DOHH2 (cell line): ENCODE measurements at regions not wholly inside any gene's neighbourhood (a gene's known extent, or its start where the extent isn't known, plus 50 kb on each side); places are given as distances from the start of the nearest gene placed in this dataset.
"Not testable (repeated sequence)": the region's sequence is repeated elsewhere in the genome, so short reads cannot be mapped to it uniquely, and the experiment has no call there.

Experiments
- H3F3A ChIP-seq: fragments of 200-600 bp; sonication (generic), shearing (Covaris generic); 2 replicates; pipeline ENCODE4 v1.6.0; 2016; ENCODE audit warnings: antibody characterized with exemption, mild to moderate bottlenecking; ENCODE audit not compliant: control insufficient read depth, insufficient read depth
- H3K27ac ChIP-seq: fragments of 200-600 bp; sonication (generic); 2 replicates; pipeline ENCODE4 v1.5.1; 2014; ENCODE audit warnings: low read depth, mild to moderate bottlenecking, low read length, moderate library complexity
- H3K27me3 ChIP-seq: fragments of 200-600 bp; sonication (generic); 2 replicates; pipeline ENCODE4 v1.6.1; 2014; ENCODE audit warnings: mild to moderate bottlenecking, low read length, mixed read lengths; ENCODE audit not compliant: control insufficient read depth
- H3K36me3 ChIP-seq: fragments of 200-600 bp; sonication (generic); 2 replicates; pipeline ENCODE4 v1.6.1; 2014; ENCODE audit warnings: mild to moderate bottlenecking, low read length, moderate library complexity, mixed read lengths; ENCODE audit not compliant: control insufficient read depth
- H3K4me1 ChIP-seq: fragments of 200-600 bp; sonication (generic); 2 replicates; pipeline ENCODE4 v1.6.1; 2014; ENCODE audit warnings: mild to moderate bottlenecking, low read length, mixed read lengths; ENCODE audit not compliant: control insufficient read depth
- H3K4me2 ChIP-seq: fragments of 200-600 bp; sonication (generic); 2 replicates; pipeline ENCODE4 v1.6.0; 2014; ENCODE audit warnings: mild to moderate bottlenecking, low read length, moderate library complexity
- H3K4me3 ChIP-seq: fragments of 200-600 bp; sonication (generic); 2 replicates; pipeline ENCODE4 v1.5.1; 2014; ENCODE audit warnings: mild to moderate bottlenecking, low read length, mixed read lengths
- H3K79me2 ChIP-seq: fragments of 200-600 bp; sonication (generic); 2 replicates; pipeline ENCODE4 v1.6.1; 2014; ENCODE audit warnings: mild to moderate bottlenecking, low read length, mixed read lengths; ENCODE audit not compliant: control insufficient read depth
- H3K9me2 ChIP-seq: fragments of 200-600 bp; sonication (generic); replicated peaks from 2 replicates; pipeline ENCODE4 v1.6.1; 2014; ENCODE audit warnings: mild to moderate bottlenecking, low read length, mixed read lengths; ENCODE audit not compliant: control insufficient read depth
- H3K9me3 ChIP-seq: fragments of 200-600 bp; sonication (generic); 2 replicates; pipeline ENCODE4 v1.6.1; 2014; ENCODE audit warnings: antibody characterized with exemption, low read length, mixed read lengths; ENCODE audit not compliant: control insufficient read depth, insufficient read depth
- H4K20me1 ChIP-seq: fragments of 200-600 bp; sonication (generic); 2 replicates; pipeline ENCODE4 v1.6.0; 2014; ENCODE audit warnings: low read depth, mild to moderate bottlenecking, antibody characterized with exemption, low read length, moderate library complexity; ENCODE audit not compliant: control insufficient read depth, insufficient read depth

DNA sequence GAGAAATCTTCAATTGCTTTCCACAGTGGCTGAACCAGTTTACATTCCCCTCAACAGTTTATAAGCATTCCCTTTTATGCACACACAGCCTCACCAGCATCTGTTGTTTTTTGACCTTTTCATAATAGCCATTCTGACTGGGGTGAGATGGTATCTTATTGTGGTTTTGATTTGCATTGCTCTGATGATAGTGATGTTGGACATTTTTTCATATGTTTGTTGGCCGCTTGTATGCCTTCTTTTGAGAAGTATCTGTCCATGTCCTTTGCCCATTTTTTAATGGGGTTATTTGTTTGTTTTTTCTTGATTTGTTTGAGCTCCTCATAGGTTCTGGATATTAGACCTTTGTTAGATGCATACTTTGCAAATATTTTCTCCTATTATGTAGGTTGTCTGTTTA lies 226.1 kb downstream of the SPATA31A6 start:
- H3K27me3 ChIP-seq, H3K4me2 ChIP-seq, H3K9me3 ChIP-seq, H3K27ac ChIP-seq, H3K4me1 ChIP-seq, H3K4me3 ChIP-seq, H4K20me1 ChIP-seq, H3K9me2 ChIP-seq, H3K79me2 ChIP-seq, H3F3A ChIP-seq, H3K36me3 ChIP-seq: not testable (repeated sequence)

DNA sequence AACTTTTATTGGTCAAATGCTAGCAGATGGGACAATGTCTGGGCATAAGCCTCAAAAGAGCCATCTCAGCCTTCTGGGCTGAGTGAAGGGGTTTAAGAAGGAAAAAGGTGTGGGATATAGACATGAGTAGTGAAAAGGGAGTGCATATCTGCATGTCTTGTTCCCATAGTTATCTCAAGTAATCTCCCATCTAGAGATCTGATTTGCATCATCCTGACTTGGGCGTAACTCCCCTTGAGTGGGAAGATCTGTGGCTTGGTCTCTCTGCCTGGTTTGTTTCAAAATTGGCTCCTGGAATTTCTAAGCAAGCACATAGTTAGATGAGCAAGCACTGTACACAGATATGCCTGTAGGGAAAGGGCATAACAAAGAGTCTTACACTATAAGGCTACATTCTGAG lies 228.9 kb downstream of the SPATA31A6 start:
- not testable (repeated sequence) for H3K79me2 ChIP-seq, H3K36me3 ChIP-seq, H3K9me2 ChIP-seq, H3K9me3 ChIP-seq, H3K27me3 ChIP-seq, H4K20me1 ChIP-seq, H3K4me3 ChIP-seq, H3K4me1 ChIP-seq, H3K27ac ChIP-seq, H3F3A ChIP-seq, H3K4me2 ChIP-seq

DNA sequence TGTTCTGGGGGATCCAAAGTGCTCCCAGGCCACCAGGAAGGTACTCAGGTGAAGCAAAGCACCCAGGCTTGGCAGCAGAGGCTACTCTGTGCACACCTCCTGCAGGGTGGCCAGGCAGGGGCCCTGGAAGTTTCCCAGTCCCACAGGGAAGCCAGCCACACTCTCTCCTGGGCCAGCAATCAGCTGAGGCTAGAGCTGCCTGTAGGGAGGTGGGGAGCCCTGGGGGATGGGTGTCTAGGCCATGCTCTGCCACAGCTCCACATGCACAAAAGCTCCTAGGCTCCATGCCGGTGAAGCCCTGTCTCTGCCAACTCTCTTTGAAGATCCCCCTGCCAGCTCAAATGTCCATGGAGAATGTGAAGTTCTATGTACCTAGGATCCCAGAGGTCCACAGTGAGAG lies 231.4 kb downstream of the SPATA31A6 start:
- not testable (repeated sequence) for H3K9me3 ChIP-seq, H4K20me1 ChIP-seq, H3K4me1 ChIP-seq

DNA sequence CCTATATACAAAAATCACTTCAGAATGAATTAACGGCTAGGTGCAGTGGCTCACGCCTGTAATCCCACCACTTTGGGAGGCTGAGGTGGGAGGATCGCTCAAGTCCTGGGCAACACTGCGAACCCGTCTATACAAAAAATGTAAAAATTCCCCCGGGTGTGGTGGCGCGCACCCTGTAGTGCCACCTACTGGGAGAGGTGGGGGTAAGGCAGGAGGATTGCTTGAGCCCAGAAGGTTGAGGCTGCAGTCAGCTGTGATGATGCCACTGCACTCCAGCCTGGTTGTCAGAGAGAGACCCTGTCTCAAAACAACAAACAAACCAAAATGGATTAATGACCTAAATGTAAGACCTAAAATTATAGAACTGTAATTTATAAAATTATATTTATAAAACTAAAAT lies 236.2 kb downstream of the SPATA31A6 start:
- H3K79me2 ChIP-seq, H3K4me1 ChIP-seq, H3K36me3 ChIP-seq, H3F3A ChIP-seq, H3K27me3 ChIP-seq, H3K9me3 ChIP-seq, H4K20me1 ChIP-seq, H3K9me2 ChIP-seq, H3K4me3 ChIP-seq, H3K4me2 ChIP-seq, H3K27ac ChIP-seq: not testable (repeated sequence)

More for the DNA sequence above, 231.4 kb downstream of the SPATA31A6 start:
- not testable (repeated sequence) for H3K4me2 ChIP-seq, H3K27ac ChIP-seq, H3K79me2 ChIP-seq, H3K27me3 ChIP-seq, H3K36me3 ChIP-seq, H3K9me2 ChIP-seq, H3K4me3 ChIP-seq, H3F3A ChIP-seq

DNA sequence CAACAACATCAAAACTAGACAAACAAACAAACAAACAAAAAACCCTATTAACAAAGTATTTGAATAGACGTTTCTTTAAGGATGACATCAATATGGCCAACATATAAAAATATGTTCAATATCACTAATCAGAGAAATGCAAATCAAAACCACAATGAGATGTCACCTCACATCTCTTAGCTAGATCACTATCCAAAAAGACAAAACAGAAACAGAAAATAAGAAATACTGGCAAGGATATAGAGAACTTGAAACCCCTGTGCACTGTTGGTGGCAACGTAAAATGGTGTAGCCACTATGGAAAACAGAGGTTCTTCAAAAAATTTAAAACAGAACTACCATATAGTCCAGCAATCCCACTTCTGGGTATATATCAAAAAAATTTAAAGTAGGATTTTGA lies 236.9 kb downstream of the SPATA31A6 start:
- not testable (repeated sequence) for H3F3A ChIP-seq, H3K4me1 ChIP-seq, H3K9me3 ChIP-seq, H3K9me2 ChIP-seq, H3K4me2 ChIP-seq, H3K4me3 ChIP-seq, H3K36me3 ChIP-seq, H3K27me3 ChIP-seq, H3K27ac ChIP-seq, H3K79me2 ChIP-seq, H4K20me1 ChIP-seq

DNA sequence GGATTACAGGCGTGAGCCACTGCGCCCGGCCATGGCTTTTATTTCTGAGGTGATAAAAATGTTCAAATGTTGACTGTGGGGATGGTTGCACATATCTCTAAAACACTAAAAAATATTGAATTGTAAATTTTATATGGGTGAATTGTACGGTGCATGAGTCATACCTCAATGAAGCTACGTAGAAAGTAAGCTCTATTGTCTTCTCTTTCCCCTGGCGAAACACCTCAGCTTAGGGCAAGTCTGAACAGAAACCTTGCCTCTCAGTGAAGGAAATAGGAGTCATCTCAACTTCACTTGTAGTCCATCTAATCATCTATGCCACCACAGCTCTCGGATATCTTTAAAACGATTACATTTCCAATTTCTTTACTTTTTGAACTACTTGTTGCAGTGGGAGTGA lies 238.2 kb downstream of the SPATA31A6 start:
- not testable (repeated sequence) for H3K4me2 ChIP-seq, H3F3A ChIP-seq, H3K4me1 ChIP-seq, H3K36me3 ChIP-seq, H3K79me2 ChIP-seq, H3K9me2 ChIP-seq, H3K4me3 ChIP-seq, H3K27me3 ChIP-seq, H4K20me1 ChIP-seq, H3K27ac ChIP-seq, H3K9me3 ChIP-seq

DNA sequence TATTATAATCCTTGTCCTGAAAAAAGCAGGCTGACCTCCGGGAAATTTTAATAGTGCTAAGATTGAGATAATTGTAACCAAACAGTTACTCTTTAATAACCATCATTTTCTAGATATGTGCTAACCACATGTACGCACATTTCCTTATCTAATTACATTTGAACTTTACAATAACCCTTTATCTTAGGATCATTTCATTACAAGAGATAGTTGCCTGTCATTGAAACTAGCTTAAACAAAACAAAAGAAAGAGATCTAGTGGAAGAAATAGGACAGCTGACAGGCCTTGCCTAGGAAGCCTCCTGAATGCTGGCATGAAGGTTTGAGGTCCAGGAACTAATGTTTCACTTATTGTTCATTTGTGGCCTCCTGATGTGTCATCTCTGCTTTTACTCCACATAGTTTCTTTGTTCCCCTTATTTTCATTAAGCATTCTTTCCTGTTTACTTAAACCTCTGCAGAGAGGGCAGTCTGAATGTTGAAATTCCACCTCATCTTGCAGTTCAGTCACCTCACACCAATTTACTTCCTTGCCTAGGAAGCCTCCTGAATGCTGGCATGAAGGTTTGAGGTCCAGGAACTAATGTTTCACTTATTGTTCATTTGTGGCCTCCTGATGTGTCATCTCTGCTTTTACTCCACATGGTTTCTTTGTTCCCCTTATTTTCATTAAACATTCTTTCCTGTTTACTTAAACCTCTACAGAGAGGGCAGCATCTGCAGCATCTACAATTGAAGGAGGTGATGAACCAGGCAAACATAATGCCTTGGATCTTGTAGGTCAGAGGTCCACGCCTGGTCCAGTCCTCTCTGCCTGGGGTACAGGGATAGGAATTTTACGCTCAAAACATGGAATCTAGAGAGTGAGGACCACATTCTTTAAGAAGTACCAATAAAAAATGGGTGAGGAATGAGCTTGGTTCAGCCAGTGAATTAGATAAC lies 247.5 kb downstream of the SPATA31A6 start:
- not testable (repeated sequence) for H3K4me3 ChIP-seq, H3K79me2 ChIP-seq, H3K4me1 ChIP-seq, H3F3A ChIP-seq, H3K9me3 ChIP-seq, H3K27ac ChIP-seq, H4K20me1 ChIP-seq, H3K9me2 ChIP-seq, H3K4me2 ChIP-seq, H3K27me3 ChIP-seq, H3K36me3 ChIP-seq

DNA sequence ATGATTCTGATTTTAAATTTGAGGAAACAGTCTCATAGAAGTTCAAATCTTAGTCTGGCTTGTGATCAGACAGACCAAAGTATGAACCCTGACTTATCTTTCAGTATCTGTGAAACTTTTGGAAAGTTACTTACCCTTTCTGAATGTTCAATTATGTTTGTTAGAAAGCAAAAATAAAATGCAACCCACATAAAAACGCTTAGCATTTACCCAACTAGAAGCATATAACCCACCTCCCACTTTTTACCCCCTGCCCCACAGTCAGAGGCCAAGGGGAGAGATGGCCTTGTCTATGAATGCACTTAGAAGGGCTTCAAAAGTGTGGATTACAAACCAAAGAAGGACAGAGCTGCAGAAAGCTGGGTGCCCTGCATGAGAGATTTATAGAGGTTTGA lies 248.2 kb downstream of the SPATA31A6 start:
- H3K4me2 ChIP-seq, H3K36me3 ChIP-seq, H3F3A ChIP-seq, H3K4me1 ChIP-seq, H3K27ac ChIP-seq, H3K79me2 ChIP-seq, H3K9me2 ChIP-seq, H3K9me3 ChIP-seq, H3K27me3 ChIP-seq, H4K20me1 ChIP-seq, H3K4me3 ChIP-seq: not testable (repeated sequence)
